ENCODE measurements at regions not wholly inside any gene's neighbourhood (a gene's known extent, or its start where the extent isn't known, plus 50 kb on each side); places are given as distances from the start of the nearest gene placed in this dataset.

DNA sequence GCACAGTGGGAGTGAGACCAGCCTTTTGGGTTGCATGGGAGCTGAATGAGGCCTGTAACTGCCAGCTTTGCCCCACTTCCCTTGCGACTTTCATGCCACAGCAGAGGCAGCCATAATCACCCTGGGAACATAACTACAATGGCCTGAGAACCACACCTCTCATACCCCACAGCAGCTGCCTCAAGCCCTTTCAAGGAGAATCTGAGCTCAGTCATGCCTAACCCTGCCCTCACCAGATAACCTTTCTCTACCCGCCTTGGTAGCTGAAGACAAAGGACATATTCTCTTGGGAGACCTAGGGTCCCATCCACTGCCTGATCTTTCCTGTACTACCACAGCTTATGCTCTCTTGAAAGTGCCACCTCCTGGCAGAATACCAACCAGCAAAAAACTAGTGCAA is 599.9 kb upstream of the IGFBP7 start:
- no peak overlapping the region for H3K4me3 ChIP-seq
- no peaks in the 10 kb centered on the region for H3K27me3 ChIP-seq
- H3K9me3 ChIP-seq (ENCODE audit: low read depth), result no peaks in the 10 kb centered on the region
- TF ChIP-seq CTCF (IDR thresholded peaks at IDR 0.05; ENCODE audit: low read depth, low read length), result no peak
- H3K36me3 ChIP-seq, result no peaks in the 10 kb centered on the region
- no peaks in the 10 kb centered on the region for H3K4me1 ChIP-seq (ENCODE audit: low read depth)
- DNase-seq (ENCODE audit: low read depth in 1 of 2, low spot score in 1 of 2), result no peak
- H3K27ac ChIP-seq, result no peak overlapping the region

DNA sequence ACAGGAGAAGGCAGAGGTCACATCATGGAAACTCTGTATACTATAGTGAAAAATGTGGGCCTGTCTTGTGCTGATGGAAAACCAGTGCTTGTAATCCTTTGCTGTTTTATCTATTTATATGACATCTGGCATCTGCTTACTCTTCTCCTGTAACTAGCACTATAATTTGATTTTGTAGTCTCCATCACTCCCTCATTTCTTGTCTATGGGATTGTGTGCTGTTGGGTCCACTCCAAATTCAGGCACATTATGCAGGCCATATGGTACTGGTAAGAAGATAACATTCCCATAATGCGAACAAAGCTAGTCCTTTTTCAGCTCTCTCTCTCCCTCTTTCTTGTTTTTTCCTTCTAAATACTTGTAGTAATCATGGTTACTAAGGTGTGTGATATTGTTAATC is 581.2 kb upstream of the IGFBP7 start:
- no peak for TF ChIP-seq CTCF (IDR thresholded peaks at IDR 0.05; ENCODE audit: low read depth, low read length)
- no peak for DNase-seq (ENCODE audit: low read depth in 1 of 2, low spot score in 1 of 2)
- Histone ChIP-seq H3K9me3 (ENCODE audit: low read depth) (no peaks in the 10 kb centered on the region), H3K4me1 (ENCODE audit: low read depth) (no peaks in the 10 kb centered on the region), H3K36me3 (no peaks in the 10 kb centered on the region), H3K27ac (no peak overlapping the region), H3K27me3 (no peaks in the 10 kb centered on the region), H3K4me3 (no peak overlapping the region)

DNA sequence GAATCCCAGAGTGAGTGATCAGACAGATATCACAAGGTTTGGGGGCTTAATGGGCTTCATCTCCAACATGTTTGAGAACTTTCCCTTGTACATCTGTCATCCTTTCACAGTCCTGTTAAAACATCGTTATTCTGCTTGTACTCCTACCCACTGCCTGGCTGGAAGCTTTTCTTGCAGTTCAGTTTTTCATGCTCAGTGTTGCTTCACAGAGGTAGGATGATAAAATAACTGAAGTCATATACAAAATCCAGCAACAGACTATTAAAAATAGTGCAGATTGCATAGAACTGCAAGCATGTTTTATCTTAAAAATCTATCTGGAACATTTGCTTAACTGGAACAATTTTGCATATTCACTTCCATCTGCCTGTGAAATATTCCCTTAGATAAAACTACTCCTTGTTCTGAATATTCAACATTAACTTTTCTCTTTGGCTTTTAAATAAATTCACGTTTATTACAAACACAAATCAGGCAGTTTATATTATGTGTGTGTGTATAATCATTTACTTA is 579.6 kb upstream of the IGFBP7 start:
- H3K27ac ChIP-seq, result no peak overlapping the region
- DNase-seq (ENCODE audit: low read depth in 1 of 2, low spot score in 1 of 2), result no peak
- no peaks in the 10 kb centered on the region for H3K4me1 ChIP-seq (ENCODE audit: low read depth)
- no peaks in the 10 kb centered on the region for H3K36me3 ChIP-seq
- H3K4me3 ChIP-seq, result no peak overlapping the region
- H3K9me3 ChIP-seq (ENCODE audit: low read depth), result no peaks in the 10 kb centered on the region
- H3K27me3 ChIP-seq, result no peaks in the 10 kb centered on the region
- no peak for TF ChIP-seq CTCF (IDR thresholded peaks at IDR 0.05; ENCODE audit: low read depth, low read length)

DNA sequence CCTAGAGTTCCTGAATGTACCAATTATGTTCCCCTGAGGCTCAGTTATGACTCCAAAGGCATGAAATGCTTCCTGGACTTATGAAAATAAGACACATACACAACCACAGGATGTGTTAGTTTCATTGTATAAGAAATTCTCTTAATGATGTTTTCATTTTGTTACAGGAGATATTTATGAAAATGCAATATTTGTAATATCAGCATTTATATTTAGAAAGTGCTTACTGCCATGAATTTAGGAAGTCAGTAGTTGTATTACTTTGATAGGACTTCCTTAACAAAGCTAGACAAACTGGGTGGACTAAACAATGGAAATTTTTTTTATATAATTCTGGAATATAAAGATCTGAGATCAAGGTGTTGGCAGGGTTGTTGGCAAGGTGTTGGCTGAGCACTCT is 572.1 kb upstream of the IGFBP7 start:
- Histone ChIP-seq H3K4me3 (no peak overlapping the region), H3K36me3 (no peaks in the 10 kb centered on the region), H3K27ac (no peak overlapping the region), H3K9me3 (ENCODE audit: low read depth) (no peaks in the 10 kb centered on the region), H3K27me3 (no peaks in the 10 kb centered on the region), H3K4me1 (ENCODE audit: low read depth) (no peaks in the 10 kb centered on the region)
- DNase-seq (ENCODE audit: low read depth in 1 of 2, low spot score in 1 of 2), result no peak
- no peak for TF ChIP-seq CTCF (IDR thresholded peaks at IDR 0.05; ENCODE audit: low read depth, low read length)

GRCh38 chr4:57679969-57680368 is 569.8 kb upstream of the IGFBP7 start:
- Histone ChIP-seq H3K9me3 (ENCODE audit: low read depth) (no peaks in the 10 kb centered on the region), H3K4me3 (no peak overlapping the region), H3K27me3 (no peaks in the 10 kb centered on the region), H3K36me3 (no peaks in the 10 kb centered on the region), H3K27ac (no peak overlapping the region), H3K4me1 (ENCODE audit: low read depth) (no peaks in the 10 kb centered on the region)
- TF ChIP-seq CTCF (IDR thresholded peaks at IDR 0.05; ENCODE audit: low read depth, low read length), result no peak
- DNase-seq (ENCODE audit: low read depth in 1 of 2, low spot score in 1 of 2), result no peak

GRCh38 chr4:57676394-57676793 is 566.2 kb upstream of the IGFBP7 start:
- TF ChIP-seq CTCF (IDR thresholded peaks at IDR 0.05; ENCODE audit: low read depth, low read length), result no peak
- H3K4me3 ChIP-seq, result no peak overlapping the region
- no peaks in the 10 kb centered on the region for H3K36me3 ChIP-seq
- no peaks in the 10 kb centered on the region for H3K27me3 ChIP-seq
- H3K27ac ChIP-seq, result no peak overlapping the region
- no peaks in the 10 kb centered on the region for H3K4me1 ChIP-seq (ENCODE audit: low read depth)
- DNase-seq (ENCODE audit: low read depth in 1 of 2, low spot score in 1 of 2), result no peak
- H3K9me3 ChIP-seq (ENCODE audit: low read depth), result no peaks in the 10 kb centered on the region

Measured in cardiac muscle cell (in vitro differentiated cells and primary cell).